GM12891 (cell line): ENCODE measurements at regions not wholly inside any gene's neighbourhood (a gene's known extent, or its start where the extent isn't known, plus 50 kb on each side); places are given as distances from the start of the nearest gene placed in this dataset.

Source experiments
- PAX5 ChIP-seq: IDR thresholded peaks from 2 replicates; pipeline ENCODE4 v1.6.1; 2011; ENCODE audit warnings: low read length, moderate library complexity, mild to moderate bottlenecking; ENCODE audit not compliant: insufficient read depth, severe bottlenecking
- POLR2AphosphoS5 ChIP-seq: IDR thresholded peaks from 2 replicates; pipeline ENCODE4 v1.6.1; 2011; ENCODE audit warnings: low read depth, low read length, control low read depth
- TAF1 ChIP-seq: IDR thresholded peaks from 2 replicates; pipeline ENCODE4 v1.6.1; 2011; ENCODE audit warnings: low read depth, low read length, control low read depth

DNA sequence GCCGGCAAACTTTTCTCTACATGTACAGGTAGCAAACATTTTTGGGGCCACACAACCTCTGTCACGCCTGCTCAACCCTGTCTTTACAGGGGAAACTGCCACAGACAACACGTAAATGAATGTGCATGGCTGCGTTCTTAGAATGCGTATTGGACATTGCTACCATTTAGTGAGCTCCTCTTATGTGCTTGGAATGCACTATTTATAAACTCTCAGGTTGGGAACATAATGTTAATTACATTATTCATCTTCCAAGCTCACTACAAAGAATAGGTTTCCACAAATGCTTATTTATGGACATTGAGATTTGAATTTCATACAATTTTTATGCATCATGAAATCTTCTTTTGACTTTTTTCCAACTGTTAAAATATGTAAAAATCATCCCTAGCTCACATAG, 92.0 kb upstream of the RPS6KA2 start:
- TF ChIP-seq POLR2AphosphoS5 = no peak
- TF ChIP-seq PAX5 = no peak
- no peak for TF ChIP-seq TAF1
